ENCODE measurements at regions not wholly inside any gene's neighbourhood (a gene's known extent, or its start where the extent isn't known, plus 50 kb on each side); places are given as distances from the start of the nearest gene placed in this dataset.
"Not testable (repeated sequence)": the region's sequence is repeated elsewhere in the genome, so short reads cannot be mapped to it uniquely, and the experiment has no call there.

- H3K27me3 Mint-ChIP-seq = peaks cover 48% of the 10 kb centered on the region
- H3K4me1 Mint-ChIP-seq = peaks cover 10% of the 10 kb centered on the region
- intact Hi-C loops (cut with micrococcal nuclease); H3K27ac Mint-ChIP-seq; H3K36me3 Mint-ChIP-seq (ENCODE audit: low read depth); DNase-seq; H3K9me3 Mint-ChIP-seq; H3K4me3 Mint-ChIP-seq: not testable (repeated sequence)
These were observed 63.2 kb upstream of the CCDC167 start for GRCh38 chr6:37562926-37563288.

- H3K36me3 Mint-ChIP-seq (ENCODE audit: low read depth) = no peaks in the 10 kb centered on the region
- H3K9me3 Mint-ChIP-seq = peaks cover 4% of the 10 kb centered on the region
- intact Hi-C loops (cut with micrococcal nuclease) = no loop called here
- H3K4me1 Mint-ChIP-seq = peaks cover 11% of the 10 kb centered on the region
- no peak overlapping the region for H3K27ac Mint-ChIP-seq
- no peak overlapping the region for H3K4me3 Mint-ChIP-seq
- no peak for DNase-seq
- H3K27me3 Mint-ChIP-seq = peaks cover 46% of the 10 kb centered on the region
These were observed 61.7 kb upstream of the CCDC167 start for GRCh38 chr6:37561361-37561760.

- intact Hi-C loops (cut with micrococcal nuclease) = no loop called here
- peaks cover 4% of the 10 kb centered on the region for H3K9me3 Mint-ChIP-seq
These were observed 61.0 kb upstream of the CCDC167 start for GRCh38 chr6:37560737-37561103.

GRCh38 chr6:37559501-37559900 lies 59.8 kb upstream of the CCDC167 start:
- intact Hi-C loops (cut with micrococcal nuclease) = no loop called here
- Mint-ChIP-seq H3K4me1 (peaks cover 13% of the 10 kb centered on the region), H3K4me3 (no peak overlapping the region), H3K36me3 (ENCODE audit: low read depth) (no peaks in the 10 kb centered on the region), H3K27ac (no peak overlapping the region), H3K27me3 (peaks cover 37% of the 10 kb centered on the region), H3K9me3 (peaks cover 4% of the 10 kb centered on the region)
- no peak for DNase-seq

More at GRCh38 chr6:37560737-37561103, 61.0 kb upstream of the CCDC167 start:
- Mint-ChIP-seq H3K4me1 (peaks cover 11% of the 10 kb centered on the region), H3K4me3 (no peak overlapping the region), H3K36me3 (ENCODE audit: low read depth) (no peaks in the 10 kb centered on the region), H3K27me3 (peaks cover 46% of the 10 kb centered on the region), H3K27ac (no peak overlapping the region)
- no peak for DNase-seq

GRCh38 chr6:37559050-37559449 lies 59.4 kb upstream of the CCDC167 start:
- DNase-seq = no peak

GRCh38 chr6:37558646-37559045 lies 59.0 kb upstream of the CCDC167 start:
- Mint-ChIP-seq H3K4me3 (no peak overlapping the region), H3K36me3 (ENCODE audit: low read depth) (no peaks in the 10 kb centered on the region), H3K27me3 (peaks cover 31% of the 10 kb centered on the region), H3K9me3 (peaks cover 4% of the 10 kb centered on the region), H3K27ac (no peak overlapping the region), H3K4me1 (peaks cover 18% of the 10 kb centered on the region)
- no peak for DNase-seq
- intact Hi-C loops (cut with micrococcal nuclease) = no loop called here

More at GRCh38 chr6:37559050-37559449, 59.4 kb upstream of the CCDC167 start:
- Mint-ChIP-seq H3K4me3 (no peak overlapping the region), H3K27me3 (peaks cover 33% of the 10 kb centered on the region), H3K4me1 (peaks cover 16% of the 10 kb centered on the region), H3K9me3 (peaks cover 4% of the 10 kb centered on the region), H3K27ac (peak overlapping the region; percentile 63), H3K36me3 (ENCODE audit: low read depth) (no peaks in the 10 kb centered on the region)
- intact Hi-C loops (cut with micrococcal nuclease) = no loop called here

GRCh38 chr6:37558168-37558567 lies 58.5 kb upstream of the CCDC167 start:
- Mint-ChIP-seq H3K27ac (no peak overlapping the region), H3K4me3 (no peak overlapping the region), H3K36me3 (ENCODE audit: low read depth) (no peaks in the 10 kb centered on the region), H3K9me3 (peaks cover 4% of the 10 kb centered on the region), H3K27me3 (peaks cover 27% of the 10 kb centered on the region), H3K4me1 (peaks cover 23% of the 10 kb centered on the region)
- DNase-seq = no peak
- intact Hi-C loops (cut with micrococcal nuclease) = no loop called here

- no peaks in the 10 kb centered on the region for H3K36me3 Mint-ChIP-seq (ENCODE audit: low read depth)
- H3K9me3 Mint-ChIP-seq = peaks cover 4% of the 10 kb centered on the region
- peaks cover 27% of the 10 kb centered on the region for H3K27me3 Mint-ChIP-seq
- no peak for DNase-seq
- intact Hi-C loops (cut with micrococcal nuclease) = no loop called here
- H3K27ac Mint-ChIP-seq = no peak overlapping the region
- H3K4me3 Mint-ChIP-seq = no peak overlapping the region
- H3K4me1 Mint-ChIP-seq = peaks cover 28% of the 10 kb centered on the region
These were observed 58.0 kb upstream of the CCDC167 start for GRCh38 chr6:37557645-37558114.

- peaks cover 4% of the 10 kb centered on the region for H3K9me3 Mint-ChIP-seq
- intact Hi-C loops (cut with micrococcal nuclease) = no loop called here
- no peak overlapping the region for H3K27ac Mint-ChIP-seq
- DNase-seq = no peak
- no peaks in the 10 kb centered on the region for H3K36me3 Mint-ChIP-seq (ENCODE audit: low read depth)
- peaks cover 33% of the 10 kb centered on the region for H3K4me1 Mint-ChIP-seq
- peaks cover 27% of the 10 kb centered on the region for H3K27me3 Mint-ChIP-seq
- H3K4me3 Mint-ChIP-seq = no peak overlapping the region
These were observed 57.4 kb upstream of the CCDC167 start for GRCh38 chr6:37556881-37557644.

- Mint-ChIP-seq H3K27ac (peak overlapping the region; percentile 49), H3K4me3 (no peak overlapping the region), H3K27me3 (peaks cover 15% of the 10 kb centered on the region), H3K9me3 (no peaks in the 10 kb centered on the region), H3K4me1 (peaks cover 33% of the 10 kb centered on the region), H3K36me3 (ENCODE audit: low read depth) (no peaks in the 10 kb centered on the region)
- no peak for DNase-seq
- intact Hi-C loops (cut with micrococcal nuclease) = no loop called here
These were observed 55.5 kb upstream of the CCDC167 start for GRCh38 chr6:37555040-37555781.

- H3K4me3 Mint-ChIP-seq = no peak overlapping the region
- intact Hi-C loops (cut with micrococcal nuclease) = loop anchor here (5.0 kb wide), 1 partner anchor 122 kb away; the partner anchor contains the start of gene CMTR1
- H3K27ac Mint-ChIP-seq = peak overlapping the region; percentile 61
These were observed 54.8 kb upstream of the CCDC167 start for GRCh38 chr6:37554480-37554819.

GRCh38 chr6:37552267-37552666 lies 52.6 kb upstream of the CCDC167 start:
- Mint-ChIP-seq H3K27ac (peak overlapping the region; percentile 27), H3K27me3 (no peaks in the 10 kb centered on the region), H3K4me3 (no peak overlapping the region), H3K9me3 (no peaks in the 10 kb centered on the region), H3K36me3 (ENCODE audit: low read depth) (no peaks in the 10 kb centered on the region), H3K4me1 (peaks cover 29% of the 10 kb centered on the region)
- intact Hi-C loops (cut with micrococcal nuclease) = loop anchor here (2.0 to 5.0 kb wide), 2 partner anchors 15 to 120 kb away; partner anchors contain the start of gene CMTR1
- no peak for DNase-seq

More at GRCh38 chr6:37554480-37554819, 54.8 kb upstream of the CCDC167 start:
- no peak for DNase-seq
- Mint-ChIP-seq H3K4me1 (peaks cover 30% of the 10 kb centered on the region), H3K9me3 (no peaks in the 10 kb centered on the region), H3K36me3 (ENCODE audit: low read depth) (no peaks in the 10 kb centered on the region), H3K27me3 (peaks cover 8% of the 10 kb centered on the region)

GRCh38 chr6:37551867-37552266 lies 52.2 kb upstream of the CCDC167 start:
- intact Hi-C loops (cut with micrococcal nuclease) = loop anchor here (2.0 to 5.0 kb wide), 2 partner anchors 15 to 120 kb away; partner anchors contain the start of gene CMTR1
- Mint-ChIP-seq H3K4me3 (no peak overlapping the region), H3K4me1 (peaks cover 29% of the 10 kb centered on the region)

GRCh38 chr6:37551446-37551845 lies 51.8 kb upstream of the CCDC167 start:
- no peak for DNase-seq
- Mint-ChIP-seq H3K27ac (no peak overlapping the region), H3K36me3 (ENCODE audit: low read depth) (no peaks in the 10 kb centered on the region), H3K9me3 (no peaks in the 10 kb centered on the region), H3K4me3 (no peak overlapping the region), H3K27me3 (no peaks in the 10 kb centered on the region), H3K4me1 (peaks cover 29% of the 10 kb centered on the region)
- intact Hi-C loops (cut with micrococcal nuclease) = loop anchor here (5.0 kb wide), 1 partner anchor 119 kb away; the partner anchor contains the start of gene CMTR1

More at GRCh38 chr6:37551867-37552266, 52.2 kb upstream of the CCDC167 start:
- no peak overlapping the region for H3K27ac Mint-ChIP-seq
- H3K36me3 Mint-ChIP-seq (ENCODE audit: low read depth) = no peaks in the 10 kb centered on the region
- DNase-seq = no peak
- no peaks in the 10 kb centered on the region for H3K9me3 Mint-ChIP-seq
- no peaks in the 10 kb centered on the region for H3K27me3 Mint-ChIP-seq
